B cell (primary cell): ENCODE measurements at regions not wholly inside any gene's neighbourhood (a gene's known extent, or its start where the extent isn't known, plus 50 kb on each side); places are given as distances from the start of the nearest gene placed in this dataset.

Source experiments
- ATAC-seq: fragments of 200-7000 bp; cut with Tn5 transposase; one replicate; pipeline ENCODE4 v1.10.0; 2021; ENCODE audit warnings: low read depth, mild to moderate bottlenecking, moderate number of reproducible peaks, moderate library complexity
- CTCF ChIA-PET: fragments of 350-600 bp; sonication (Branson Sonifier 250); formaldehyde crosslinking; loops from one replicate; lab custom pipeline; 2021; ENCODE audit warnings: antibody characterized with exemption, inconsistent platforms; lab: Charles Lee
- POLR2A ChIA-PET: fragments of 350-600 bp; sonication (Branson Sonifier 250); formaldehyde crosslinking; loops from one replicate; lab custom pipeline; 2021; ENCODE audit warnings: antibody characterized with exemption; lab: Charles Lee
- DNase-seq: peaks from one replicate; pipeline ENCODE4 v3.0.0; 2013
- H2AFZ ChIP-seq: 2 replicates; pipeline ENCODE4 v1.6.1; 2012; ENCODE audit warnings: mild to moderate bottlenecking, low read depth, low read length; ENCODE audit not compliant: insufficient read depth, poor library complexity, severe bottlenecking
- H3K27ac ChIP-seq, 2 donors: 1 replicate in 1 of 2; 2 replicates in 1 of 2; pipeline ENCODE4 v1.5.1; 2012 to 2013; ENCODE audit warnings: low read length in 2 of 2, mild to moderate bottlenecking in 2 of 2, moderate library complexity in 1 of 2
- H3K27me3 ChIP-seq, 4 experiments: fragments of 200-600 bp in 1 of 4; sonication (generic) in 1 of 4; replicated peaks in 1 of 4; 1 replicate in 2 of 4; 2 replicates in 2 of 4; pipeline versions ENCODE4 v1.6.1 to v1.7.0; 2013 to 2016; ENCODE audit warnings: low read length in 3 of 4, mild to moderate bottlenecking in 2 of 4, mixed read lengths in 1 of 4, moderate library complexity in 1 of 4; ENCODE audit not compliant: insufficient read depth in 4 of 4, control insufficient read depth in 3 of 4; ENCODE audit errors: control extremely low read depth in 1 of 4
- H3K36me3 ChIP-seq, 2 experiments: replicated peaks in 1 of 2; 1 replicate in 1 of 2; 2 replicates in 1 of 2; pipeline versions ENCODE4 v1.6.1 to v1.7.1; 2013; ENCODE audit warnings: low read length in 1 of 2; ENCODE audit not compliant: insufficient read depth in 2 of 2, control insufficient read depth in 1 of 2; ENCODE audit errors: control extremely low read depth in 1 of 2, extremely low read depth in 1 of 2
- H3K4me1 ChIP-seq, 2 donors: fragments of 200-600 bp in 1 of 2; sonication (generic) in 1 of 2; 1 replicate in 1 of 2; 2 replicates in 1 of 2; pipeline versions ENCODE4 v1.5.1 to v1.6.1; 2013 to 2017; ENCODE audit warnings: low read length in 2 of 2; ENCODE audit not compliant: control insufficient read depth in 2 of 2, insufficient read depth in 2 of 2
- H3K4me2 ChIP-seq: replicated peaks from 2 replicates; pipeline ENCODE3; 2012; ENCODE audit warnings: mild to moderate bottlenecking, low read depth, low read length; ENCODE audit not compliant: poor library complexity, severe bottlenecking
- H3K4me3 ChIP-seq, 5 experiments: fragments of 200-600 bp in 1 of 5; sonication (generic) in 1 of 5; 1 replicate in 3 of 5; 2 replicates in 2 of 5; pipeline versions ENCODE4 v1.5.1 to v1.7.0; 2011 to 2016; ENCODE audit warnings: low read length in 4 of 5, mild to moderate bottlenecking in 4 of 5, low read depth in 2 of 5, control low read depth in 1 of 5, moderate library complexity in 1 of 5; ENCODE audit not compliant: insufficient read depth in 1 of 5; ENCODE audit errors: control extremely low read depth in 1 of 5, extremely low read depth in 1 of 5
- H3K79me2 ChIP-seq: fragments of 200-600 bp; sonication (generic); one replicate; pipeline ENCODE4 v1.6.0; 2016; ENCODE audit warnings: low read length; ENCODE audit not compliant: control insufficient read depth, insufficient read depth
- H3K9ac ChIP-seq: fragments of 200-600 bp; sonication (generic); 2 replicates; pipeline ENCODE4 v1.6.1; 2017; ENCODE audit warnings: mild to moderate bottlenecking, low read length, moderate library complexity
- H3K9me3 ChIP-seq, 3 donors: one replicate each; pipeline versions ENCODE4 v1.6.1 to v1.7.1; 2013; ENCODE audit warnings: low read length in 2 of 3; ENCODE audit not compliant: control insufficient read depth in 2 of 3, insufficient read depth in 1 of 3; ENCODE audit errors: control extremely low read depth in 1 of 3
- H4K20me1 ChIP-seq: 2 replicates; pipeline ENCODE4 v1.6.0; 2012; ENCODE audit warnings: mild to moderate bottlenecking, low read length; ENCODE audit not compliant: insufficient read depth, control insufficient read depth, poor library complexity, severe bottlenecking
- H3K27ac Mint-ChIP-seq: one replicate; pipeline ENCODE4 v1.8.0; 2021; ENCODE audit warnings: mixed read lengths
- H3K27me3 Mint-ChIP-seq: one replicate; pipeline ENCODE4 v1.8.0; 2021; ENCODE audit warnings: mixed read lengths
- H3K4me1 Mint-ChIP-seq: one replicate; pipeline ENCODE4 v1.8.0; 2021; ENCODE audit warnings: mixed read lengths
- H3K4me3 Mint-ChIP-seq: one replicate; pipeline ENCODE4 v1.8.0; 2021; ENCODE audit warnings: mixed read lengths
- H3K9me3 Mint-ChIP-seq: one replicate; pipeline ENCODE4 v1.8.0; 2022; ENCODE audit warnings: mixed read lengths; ENCODE audit not compliant: insufficient read depth
- EZH2 ChIP-seq: IDR thresholded peaks from 2 replicates; pipeline ENCODE4 v1.6.1; 2012; ENCODE audit warnings: borderline replicate concordance, low read depth, mild to moderate bottlenecking, moderate library complexity, low read length; ENCODE audit not compliant: insufficient read depth, poor library complexity, severe bottlenecking
- WGBS: methylation state at CpG from one replicate; pipeline ENCODE4 v1.1.5; 2013; ENCODE audit warnings: missing lambda C conversion rate; ENCODE audit not compliant: insufficient coverage; 5-methylcytosine and 5-hydroxymethylcytosine counted together
- intact Hi-C: fragments of 100-400 bp; cut with micrococcal nuclease; formaldehyde crosslinking; loops from one replicate; pipeline ENCODE4 v1.10.0; 2022
- TF ChIP-seq, protein P1 (sequence below): fragments of 200-600 bp; IDR thresholded peaks from one replicate; pipeline ENCODE4 v1.8.0; 2022; ENCODE audit warnings: antibody characterized with exemption, mild to moderate bottlenecking

DNA sequence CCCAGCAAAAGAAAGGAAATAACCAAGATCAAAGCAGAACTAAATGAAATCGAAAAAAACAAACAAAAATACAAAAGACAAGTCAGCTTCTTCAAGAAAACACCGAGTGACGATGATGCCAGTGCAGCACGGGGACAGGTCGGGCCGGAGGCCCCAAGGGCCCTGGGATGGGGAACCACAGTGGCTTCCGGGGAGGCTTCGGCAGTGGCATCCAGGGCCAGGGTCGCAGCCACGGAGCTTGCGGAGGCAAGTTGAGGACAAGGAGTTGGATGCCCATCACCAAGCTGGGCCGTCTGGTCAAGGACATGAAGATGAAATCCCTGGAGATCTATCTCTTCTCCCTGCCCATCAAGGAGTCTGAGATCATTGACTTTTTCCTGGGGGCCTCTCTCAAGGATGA is 53.2 kb upstream of the WDR41 start:
- ATAC-seq = no peak
- Histone ChIP-seq H3K79me2 (no peaks in the 10 kb centered on the region), H4K20me1 (no peaks in the 10 kb centered on the region), H3K9me3 (peaks cover 0 to 4% (median 0%) of the 10 kb centered on the region in 3 donors), H2AFZ (no peak overlapping the region), H3K27ac (no peak overlapping the region), H3K9ac (no peak overlapping the region), H3K4me1 (no peaks in the 10 kb centered on the region), H3K4me2 (no peak overlapping the region), H3K4me3 (no peak overlapping the region), H3K27me3 (peaks cover 0 to 5% (median 0%) of the 10 kb centered on the region in 4 experiments), H3K36me3 (no peaks in the 10 kb centered on the region)
- TF ChIP-seq, protein P1, sequence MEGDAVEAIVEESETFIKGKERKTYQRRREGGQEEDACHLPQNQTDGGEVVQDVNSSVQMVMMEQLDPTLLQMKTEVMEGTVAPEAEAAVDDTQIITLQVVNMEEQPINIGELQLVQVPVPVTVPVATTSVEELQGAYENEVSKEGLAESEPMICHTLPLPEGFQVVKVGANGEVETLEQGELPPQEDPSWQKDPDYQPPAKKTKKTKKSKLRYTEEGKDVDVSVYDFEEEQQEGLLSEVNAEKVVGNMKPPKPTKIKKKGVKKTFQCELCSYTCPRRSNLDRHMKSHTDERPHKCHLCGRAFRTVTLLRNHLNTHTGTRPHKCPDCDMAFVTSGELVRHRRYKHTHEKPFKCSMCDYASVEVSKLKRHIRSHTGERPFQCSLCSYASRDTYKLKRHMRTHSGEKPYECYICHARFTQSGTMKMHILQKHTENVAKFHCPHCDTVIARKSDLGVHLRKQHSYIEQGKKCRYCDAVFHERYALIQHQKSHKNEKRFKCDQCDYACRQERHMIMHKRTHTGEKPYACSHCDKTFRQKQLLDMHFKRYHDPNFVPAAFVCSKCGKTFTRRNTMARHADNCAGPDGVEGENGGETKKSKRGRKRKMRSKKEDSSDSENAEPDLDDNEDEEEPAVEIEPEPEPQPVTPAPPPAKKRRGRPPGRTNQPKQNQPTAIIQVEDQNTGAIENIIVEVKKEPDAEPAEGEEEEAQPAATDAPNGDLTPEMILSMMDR = no peak
- no peak for TF ChIP-seq EZH2
- DNase-seq = no peak
- Mint-ChIP-seq H3K9me3 (peaks cover 3% of the 10 kb centered on the region), H3K27ac (no peak overlapping the region), H3K4me1 (no peaks in the 10 kb centered on the region), H3K27me3 (peaks cover 44% of the 10 kb centered on the region), H3K4me3 (no peak overlapping the region)
- 97% methylated on average over 9 of the region's 12 CpGs for WGBS
- POLR2A ChIA-PET = no interaction called here
- intact Hi-C loops = no loop called here
- CTCF ChIA-PET = no interaction called here
